ENCODE measurements at regions not wholly inside any gene's neighbourhood (a gene's known extent, or its start where the extent isn't known, plus 50 kb on each side); places are given as distances from the start of the nearest gene placed in this dataset.

DNA sequence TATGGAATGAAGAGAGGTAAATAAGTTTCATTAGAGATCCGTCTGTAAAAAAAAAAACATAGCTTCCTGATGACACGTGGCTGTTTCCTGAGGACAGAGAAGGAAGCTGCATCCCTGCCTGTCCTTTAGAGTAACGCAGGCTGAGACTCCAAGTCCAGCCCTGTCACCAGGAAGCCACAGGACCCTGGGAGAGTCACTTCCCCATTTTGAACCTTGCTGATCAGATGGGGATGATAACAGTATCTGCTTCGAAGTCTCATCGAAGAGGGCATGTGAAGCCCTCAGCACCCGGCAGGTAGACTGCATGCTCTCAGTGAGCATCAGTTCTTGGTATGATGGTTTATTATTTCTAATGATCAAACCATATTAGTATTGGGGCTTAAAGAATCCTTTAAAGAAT is 139.1 kb upstream of the KCNG1 start:
- TF ChIP-seq, protein P1, sequence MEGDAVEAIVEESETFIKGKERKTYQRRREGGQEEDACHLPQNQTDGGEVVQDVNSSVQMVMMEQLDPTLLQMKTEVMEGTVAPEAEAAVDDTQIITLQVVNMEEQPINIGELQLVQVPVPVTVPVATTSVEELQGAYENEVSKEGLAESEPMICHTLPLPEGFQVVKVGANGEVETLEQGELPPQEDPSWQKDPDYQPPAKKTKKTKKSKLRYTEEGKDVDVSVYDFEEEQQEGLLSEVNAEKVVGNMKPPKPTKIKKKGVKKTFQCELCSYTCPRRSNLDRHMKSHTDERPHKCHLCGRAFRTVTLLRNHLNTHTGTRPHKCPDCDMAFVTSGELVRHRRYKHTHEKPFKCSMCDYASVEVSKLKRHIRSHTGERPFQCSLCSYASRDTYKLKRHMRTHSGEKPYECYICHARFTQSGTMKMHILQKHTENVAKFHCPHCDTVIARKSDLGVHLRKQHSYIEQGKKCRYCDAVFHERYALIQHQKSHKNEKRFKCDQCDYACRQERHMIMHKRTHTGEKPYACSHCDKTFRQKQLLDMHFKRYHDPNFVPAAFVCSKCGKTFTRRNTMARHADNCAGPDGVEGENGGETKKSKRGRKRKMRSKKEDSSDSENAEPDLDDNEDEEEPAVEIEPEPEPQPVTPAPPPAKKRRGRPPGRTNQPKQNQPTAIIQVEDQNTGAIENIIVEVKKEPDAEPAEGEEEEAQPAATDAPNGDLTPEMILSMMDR (IDR thresholded peaks at IDR 0.05) = no peak
- WGBS, 2 donors = 57 to 63% methylated on average over 6 of the region's 6 CpGs
- H3K9me3 ChIP-seq = no peaks in the 10 kb centered on the region
- ATAC-seq (no peak), DNase-seq (no peak)
- intact Hi-C loops (cut with DNase I) = no loop called here
- no peak overlapping the region for H3K27ac ChIP-seq
- H3K27me3 ChIP-seq = peaks cover 0 to 79% (median 69%) of the 10 kb centered on the region in 7 donors
- no peaks in the 10 kb centered on the region for H3K36me3 ChIP-seq
- no peak overlapping the region for H3K4me3 ChIP-seq
- no peaks in the 10 kb centered on the region for H3K4me1 ChIP-seq

DNA sequence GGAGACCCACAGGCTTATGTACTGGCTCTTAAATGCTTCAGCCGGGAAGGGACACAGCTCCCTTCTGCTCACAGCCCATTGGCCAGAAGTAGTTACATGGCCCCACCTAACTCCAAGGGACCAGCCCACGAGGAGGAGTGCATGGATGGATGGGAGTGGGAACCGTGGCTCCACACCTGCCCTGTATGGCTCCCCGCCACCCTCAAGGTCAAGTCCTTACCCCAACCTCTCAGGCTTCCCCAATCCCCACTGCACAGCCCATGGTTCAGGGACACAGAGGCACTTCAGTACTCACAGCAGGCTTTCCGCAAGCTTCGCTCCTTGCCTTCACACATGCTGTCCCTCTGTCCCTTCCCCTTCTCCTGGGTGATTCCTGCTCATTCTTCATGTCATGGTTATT is 137.9 kb upstream of the KCNG1 start:
- H3K4me1 ChIP-seq = peaks cover 0 to 5% (median 0%) of the 10 kb centered on the region in 9 donors
- H3K4me3 ChIP-seq = no peak overlapping the region
- no peak overlapping the region for H3K27ac ChIP-seq
- intact Hi-C loops (cut with DNase I) = no loop called here
- peaks cover 0 to 82% (median 74%) of the 10 kb centered on the region in 7 donors for H3K27me3 ChIP-seq
- 64 to 71% methylated on average over 6 of the region's 6 CpGs for WGBS, 2 donors
- DNase-seq (no peak), ATAC-seq (no peak)
- H3K36me3 ChIP-seq = no peaks in the 10 kb centered on the region
- no peaks in the 10 kb centered on the region for H3K9me3 ChIP-seq
- TF ChIP-seq, protein P1 (IDR thresholded peaks at IDR 0.05) = no peak

DNA sequence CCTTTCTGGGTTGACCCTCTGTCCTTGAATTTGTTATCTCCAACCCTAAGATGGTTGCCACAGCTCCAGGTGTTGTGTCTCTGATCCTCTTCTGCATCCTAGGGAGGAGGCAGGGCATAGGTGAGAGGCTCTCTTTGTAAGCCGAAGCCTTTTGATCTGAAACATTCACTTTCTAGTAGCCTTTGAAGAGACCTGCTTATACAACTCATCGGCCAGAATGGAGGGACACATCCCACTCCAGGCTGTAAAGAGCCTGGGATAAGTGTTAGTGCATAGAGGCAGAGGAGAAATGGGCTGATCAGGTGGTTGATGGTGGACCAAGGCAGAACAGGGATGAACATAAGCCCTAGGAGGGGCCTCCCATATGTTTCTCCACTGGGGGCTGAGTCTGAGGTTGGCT is 137.1 kb upstream of the KCNG1 start:
- H3K36me3 ChIP-seq = no peaks in the 10 kb centered on the region
- ATAC-seq (no peak), DNase-seq (no peak)
- no peak overlapping the region for H3K27ac ChIP-seq
- peaks cover 0 to 84% (median 70%) of the 10 kb centered on the region in 7 donors for H3K27me3 ChIP-seq
- 48 to 61% methylated on average over 2 of the region's 2 CpGs for WGBS, 2 donors
- TF ChIP-seq, protein P1 (IDR thresholded peaks at IDR 0.05) = no peak
- H3K4me3 ChIP-seq = no peak overlapping the region
- no peaks in the 10 kb centered on the region for H3K9me3 ChIP-seq
- intact Hi-C loops (cut with DNase I) = no loop called here
- peaks cover 0 to 5% (median 0%) of the 10 kb centered on the region in 9 donors for H3K4me1 ChIP-seq

DNA sequence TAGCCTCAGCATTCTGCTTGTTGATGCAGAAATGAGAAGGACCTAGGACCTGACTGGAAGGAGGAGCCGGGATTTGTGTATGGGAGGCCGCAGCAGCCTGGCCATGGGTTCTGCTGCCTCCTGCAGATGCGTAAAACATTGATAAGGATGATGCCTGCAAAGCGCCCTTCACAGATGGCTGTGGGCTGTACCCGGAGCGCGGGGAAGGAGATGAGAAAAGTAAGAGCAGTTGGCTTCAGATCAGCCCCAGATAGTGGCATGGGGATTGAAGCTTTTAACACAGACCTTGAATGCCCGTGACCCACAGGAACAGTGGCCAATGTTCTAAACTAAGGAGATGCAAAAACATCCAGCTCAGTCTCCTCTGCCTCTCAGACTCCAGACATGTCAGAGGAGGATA is 136.4 kb upstream of the KCNG1 start:
- no peak for DNase-seq
- Histone ChIP-seq H3K9me3 (no peaks in the 10 kb centered on the region), H3K4me1 (peaks cover 0 to 5% (median 0%) of the 10 kb centered on the region in 9 donors), H3K27ac (no peak overlapping the region), H3K27me3 (peaks cover 0 to 85% (median 67%) of the 10 kb centered on the region in 7 donors), H3K4me3 (no peak overlapping the region), H3K36me3 (no peaks in the 10 kb centered on the region)
- TF ChIP-seq, protein P1 (IDR thresholded peaks at IDR 0.05) = no peak
- intact Hi-C loops (cut with DNase I) = no loop called here
- no peak for ATAC-seq
- WGBS, 2 donors = 26 to 27% methylated on average over 8 of the region's 8 CpGs

Data from heart right ventricle (tissue), 16 donors.